ENCODE measurements at regions not wholly inside any gene's neighbourhood (a gene's known extent, or its start where the extent isn't known, plus 50 kb on each side); places are given as distances from the start of the nearest gene placed in this dataset.

DNA sequence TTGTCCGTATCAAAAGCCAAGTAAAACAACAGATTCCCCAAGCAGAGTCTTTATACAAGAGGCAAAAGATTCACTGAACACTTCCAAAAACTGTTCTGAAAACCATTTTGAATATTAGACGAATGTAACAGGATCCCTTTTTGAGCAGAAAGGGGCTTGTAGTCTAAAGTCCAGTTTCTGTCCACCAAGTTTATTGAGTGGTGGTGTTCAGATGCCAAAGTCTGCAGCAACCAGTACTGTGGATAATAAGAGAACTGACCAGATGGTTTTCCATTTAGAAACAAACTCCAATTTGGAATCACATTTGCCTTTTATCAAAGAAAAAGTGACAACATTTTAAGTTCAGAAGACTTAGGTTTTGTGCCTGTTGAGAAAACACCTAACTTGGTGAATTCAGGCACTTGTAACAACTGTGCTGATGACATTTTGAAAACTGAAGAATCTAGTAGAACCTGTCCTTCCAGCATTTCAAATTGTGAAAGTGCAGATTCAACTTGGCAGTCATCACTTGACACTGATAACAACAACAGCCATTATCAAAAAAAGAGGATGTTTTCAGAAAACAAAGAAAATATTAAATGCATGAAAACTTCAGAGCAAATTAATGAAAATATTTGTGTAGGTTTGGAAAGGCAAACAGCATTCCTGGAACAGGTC is 217.1 kb downstream of the CSNK2A3 start:
- no peak for DNase-seq

DNA sequence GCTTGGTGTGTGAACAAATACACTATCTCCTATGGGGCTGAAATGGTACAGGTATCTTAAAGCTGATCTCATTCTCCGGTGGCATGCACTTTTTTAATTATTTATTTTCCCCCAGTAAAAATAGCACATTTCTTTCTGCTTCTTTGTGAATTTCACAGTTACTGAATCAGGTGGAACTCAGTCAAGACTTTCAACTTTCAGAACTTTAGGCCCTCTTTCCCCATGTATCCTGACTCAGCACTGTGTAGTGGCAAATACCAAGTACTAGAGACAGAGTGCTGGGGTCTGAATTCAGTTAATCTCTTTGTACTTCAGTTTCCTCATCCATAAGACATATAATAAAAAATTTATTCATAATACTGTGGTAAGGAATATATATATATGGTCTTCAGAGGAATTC is 223.9 kb downstream of the CSNK2A3 start:
- no peak for DNase-seq

DNA sequence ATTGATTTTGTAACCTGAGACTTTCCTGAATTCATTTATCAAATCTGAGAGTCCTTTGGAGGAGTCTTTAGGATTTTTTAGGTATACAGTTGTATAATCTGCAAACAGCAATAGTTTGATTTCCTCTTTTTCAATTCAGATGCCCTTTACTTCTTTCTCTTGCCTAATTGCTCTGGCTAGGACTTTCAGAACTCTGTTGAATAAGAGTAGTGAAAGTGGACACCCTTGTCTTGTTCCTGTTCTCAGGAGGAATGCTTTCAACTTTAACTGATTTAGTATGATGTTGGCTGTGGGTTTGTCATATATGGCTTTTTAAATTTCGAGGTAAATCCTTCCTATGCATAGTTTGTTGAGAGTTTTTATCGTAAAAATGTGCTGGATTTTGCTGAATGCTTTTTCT is 227.4 kb downstream of the CSNK2A3 start:
- no peak for DNase-seq

DNA sequence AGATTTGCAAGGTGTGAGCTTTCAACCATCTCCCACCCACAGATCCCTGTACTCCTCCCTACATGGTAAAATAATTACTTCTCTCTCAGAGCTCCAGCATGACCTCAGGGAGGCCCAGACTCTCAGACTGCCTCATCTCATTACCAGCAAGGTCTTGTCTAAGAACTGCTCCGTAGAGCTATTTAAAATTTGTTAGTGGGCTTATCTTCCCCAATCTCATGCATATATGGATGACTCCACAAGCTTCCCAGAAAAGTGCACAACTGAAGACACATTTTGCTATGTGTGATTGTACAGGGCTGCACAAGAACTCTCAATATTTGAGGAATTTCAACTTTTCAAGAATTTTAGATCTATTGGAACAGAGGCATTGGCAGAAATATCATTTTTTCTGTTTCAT is 230.3 kb downstream of the CSNK2A3 start:
- DNase-seq: no peak

DNA sequence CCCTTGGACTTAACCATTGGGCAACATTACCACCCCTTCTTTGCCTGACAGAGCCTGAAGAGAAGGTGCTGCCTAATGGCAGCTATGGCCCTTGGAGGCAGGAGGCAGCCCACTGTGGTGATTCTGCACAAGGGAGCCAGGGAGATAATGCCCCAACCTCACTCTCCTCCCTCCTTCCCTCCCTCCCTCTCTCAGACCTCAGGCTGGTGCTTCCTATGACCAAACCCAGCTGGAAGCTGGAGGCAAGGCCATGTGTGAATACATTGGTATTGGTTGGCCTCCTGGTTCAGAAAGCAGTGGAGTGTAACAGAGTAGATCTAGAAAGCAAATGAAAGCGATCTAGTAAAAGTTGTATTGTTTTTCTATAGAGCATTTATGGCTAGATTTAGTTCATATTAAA is 233.1 kb downstream of the CSNK2A3 start:
- no peak for DNase-seq

DNA sequence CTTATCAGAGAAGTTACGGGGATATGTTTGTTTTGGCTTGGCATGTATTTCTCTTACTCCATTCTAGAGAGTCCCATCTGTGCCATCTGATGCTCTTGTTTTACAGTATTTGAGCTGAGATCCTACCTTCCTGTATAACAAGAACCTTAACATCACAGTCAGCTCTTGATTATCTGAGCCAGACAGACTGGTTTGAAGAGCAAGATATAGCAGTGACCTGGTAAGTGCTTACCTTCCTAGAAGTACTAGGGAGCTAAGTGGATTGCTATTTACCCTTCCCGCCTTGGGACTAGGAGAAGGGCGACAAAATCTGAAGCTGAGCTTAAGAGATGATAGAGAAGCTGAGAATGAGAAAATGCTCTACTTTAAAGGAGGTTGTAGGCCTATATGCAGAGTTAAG is 235.3 kb downstream of the CSNK2A3 start:
- no peak for DNase-seq

DNA sequence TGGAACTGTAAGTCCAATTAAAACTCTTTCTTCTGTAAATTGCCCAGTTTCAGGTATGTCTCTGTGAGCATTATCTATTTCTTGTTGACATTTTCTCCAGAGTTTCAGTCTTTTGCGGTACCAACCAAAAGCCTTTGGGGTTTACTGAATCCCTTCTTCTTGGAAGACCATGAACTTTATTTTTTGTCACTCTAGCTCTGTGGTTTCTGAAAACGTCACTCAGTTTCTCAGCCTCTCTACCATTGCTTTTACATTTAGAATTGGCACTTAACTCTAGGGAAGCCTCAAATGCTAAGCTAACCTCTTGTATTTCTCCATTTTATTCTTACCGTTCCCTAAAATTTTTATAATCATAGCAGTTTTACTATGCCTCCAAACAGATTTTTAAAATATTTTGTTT is 237.6 kb downstream of the CSNK2A3 start:
- DNase-seq: no peak

DNA sequence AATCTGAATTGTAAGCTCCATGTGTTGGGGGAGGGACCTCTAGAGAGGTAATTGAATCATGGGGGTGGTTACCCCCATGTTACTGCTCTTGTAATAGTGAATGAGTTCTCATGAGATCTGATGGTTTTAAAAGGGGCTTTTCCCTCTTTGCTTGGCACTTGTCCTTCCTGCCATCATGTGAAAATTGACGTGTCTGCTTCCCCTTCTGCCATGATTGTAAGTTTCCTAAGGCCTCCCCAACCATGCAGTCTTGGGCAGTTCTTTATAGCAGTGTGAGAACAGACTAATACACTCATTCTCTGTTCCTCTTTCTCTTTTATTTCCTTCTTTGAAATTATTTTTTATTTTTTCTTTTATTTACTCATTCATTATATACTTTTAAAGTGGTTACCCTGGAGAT is 239.4 kb downstream of the CSNK2A3 start:
- DNase-seq: no peak

DNA sequence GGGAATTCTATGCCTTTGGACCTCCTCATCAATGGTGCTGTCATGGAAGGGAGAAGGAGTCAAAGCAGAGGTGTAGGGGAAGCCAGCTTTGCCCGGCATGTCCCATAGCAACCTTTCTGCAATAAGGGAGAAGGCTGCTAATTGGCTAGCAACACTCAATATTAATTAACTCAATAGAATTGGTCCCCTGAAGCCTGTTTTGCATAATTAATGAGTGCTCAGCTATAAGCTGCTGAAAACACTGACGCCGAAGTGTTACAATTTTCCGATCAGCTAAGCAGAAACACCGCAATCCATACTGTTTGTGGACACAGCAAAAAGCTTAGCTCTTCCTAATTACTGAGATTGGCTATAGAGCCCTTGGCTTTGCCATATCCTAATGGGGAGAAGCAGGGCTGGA is 245.0 kb downstream of the CSNK2A3 start:
- DNase-seq: no peak

DNA sequence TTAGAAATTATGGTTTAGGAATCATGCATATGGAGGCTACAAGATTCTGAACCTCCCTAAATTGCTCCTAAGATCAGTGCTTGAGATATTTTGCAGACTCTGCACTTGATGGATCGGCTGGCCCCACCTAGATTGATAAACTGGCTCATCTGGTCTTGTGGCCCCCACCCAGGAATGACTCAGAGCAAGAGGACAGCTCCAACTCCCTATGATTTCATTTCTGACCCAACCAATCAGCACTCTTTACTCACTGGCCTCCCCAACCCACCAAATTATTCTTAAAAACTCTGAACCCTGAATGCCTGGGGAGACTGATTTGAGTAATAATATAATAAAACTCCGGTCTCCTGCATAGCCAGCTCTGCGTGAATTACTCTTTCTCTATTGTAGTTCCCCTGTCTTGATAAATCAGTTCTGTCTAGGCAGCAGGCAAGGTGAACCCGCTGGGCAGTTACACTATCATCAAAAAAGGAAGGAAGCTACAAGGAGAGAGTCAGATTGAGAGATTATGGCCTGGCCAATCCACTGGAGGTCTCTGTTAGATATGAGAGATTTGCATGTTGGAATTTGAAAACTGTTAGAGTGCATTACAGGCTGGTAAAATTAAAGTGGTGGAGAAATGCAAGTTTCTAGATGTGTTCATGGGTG is 245.8 kb downstream of the CSNK2A3 start:
- DNase-seq: no peak

DNA sequence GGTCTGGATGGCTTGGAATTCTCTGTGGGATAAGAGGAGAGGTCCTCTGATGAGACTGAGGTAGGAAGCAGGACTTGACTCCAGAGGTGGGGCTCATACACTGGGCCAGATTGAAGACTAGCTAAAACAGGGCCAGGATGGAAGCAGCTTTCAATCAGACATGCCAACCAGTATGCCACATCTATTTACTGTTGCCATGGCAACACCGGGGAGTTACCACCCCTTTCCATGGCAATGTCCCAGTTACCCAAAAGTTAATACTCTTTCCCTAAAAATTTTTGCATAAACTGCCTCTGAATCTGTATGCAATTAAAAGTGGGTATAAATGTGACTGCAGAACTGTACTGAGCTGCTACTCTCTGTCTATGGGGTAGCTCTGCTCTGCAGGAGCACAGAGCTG is 247.5 kb upstream of the ZBED5 start:
- DNase-seq: no peak

DNA sequence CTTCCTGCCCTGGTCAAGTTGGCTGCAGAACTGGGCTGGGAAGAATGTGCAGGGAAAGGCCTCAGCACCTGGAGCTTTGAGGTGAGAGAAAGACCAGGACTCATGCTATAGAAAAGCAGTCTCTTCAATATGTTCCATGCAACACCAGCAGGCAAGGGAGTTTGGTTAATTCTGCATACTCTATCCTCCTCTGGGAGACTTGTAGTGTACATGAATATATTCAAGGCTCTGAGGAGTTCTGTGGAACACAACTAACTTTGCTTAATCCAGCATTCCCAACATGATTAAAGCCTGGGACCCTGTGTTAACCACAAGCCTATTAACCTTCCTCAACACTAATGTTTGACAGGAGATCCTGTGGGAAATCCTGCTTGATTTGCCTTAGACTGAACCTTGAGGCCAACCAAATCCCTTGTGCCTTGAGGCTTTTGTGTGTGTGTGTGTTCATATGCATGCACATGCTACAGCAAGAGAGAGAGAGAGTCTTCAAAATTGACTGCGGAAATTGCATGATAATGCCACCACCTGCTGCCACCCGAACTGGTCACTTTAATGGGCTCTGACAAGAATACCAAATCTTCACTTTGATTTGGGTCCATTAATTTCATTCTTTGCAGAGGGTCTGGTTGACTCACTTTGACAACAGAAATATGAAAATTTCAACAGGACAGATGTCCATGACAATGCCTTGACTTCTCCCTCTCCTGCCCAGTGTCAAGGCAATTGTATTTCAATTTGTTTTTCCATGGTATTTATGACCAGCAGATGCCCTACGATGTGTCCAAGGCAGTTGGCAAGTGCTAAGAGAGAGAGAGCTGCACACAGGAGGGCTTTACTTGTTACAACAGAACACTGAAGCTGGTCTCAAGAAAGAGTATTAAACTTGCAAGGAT is 238.2 kb upstream of the ZBED5 start:
- DNase-seq: no peak

DNA sequence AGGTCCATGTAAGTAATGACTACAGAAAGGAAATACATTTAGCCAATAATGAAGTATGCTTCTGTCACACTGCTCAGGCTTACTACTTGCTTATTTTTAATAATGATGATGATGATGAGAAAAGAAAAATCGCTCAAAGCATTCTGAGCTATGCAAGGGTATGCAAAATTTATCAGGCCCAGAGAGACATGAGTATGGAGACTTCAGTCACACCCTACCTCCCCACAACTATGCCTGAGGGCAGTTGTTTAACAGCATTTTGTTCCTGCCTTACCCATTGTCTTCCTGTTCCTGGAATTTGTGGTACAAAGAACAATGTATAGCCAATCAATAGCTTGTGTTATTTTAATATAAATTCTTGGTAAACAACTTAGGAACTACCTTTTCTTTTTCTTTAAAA is 232.6 kb upstream of the ZBED5 start:
- DNase-seq: no peak

DNA sequence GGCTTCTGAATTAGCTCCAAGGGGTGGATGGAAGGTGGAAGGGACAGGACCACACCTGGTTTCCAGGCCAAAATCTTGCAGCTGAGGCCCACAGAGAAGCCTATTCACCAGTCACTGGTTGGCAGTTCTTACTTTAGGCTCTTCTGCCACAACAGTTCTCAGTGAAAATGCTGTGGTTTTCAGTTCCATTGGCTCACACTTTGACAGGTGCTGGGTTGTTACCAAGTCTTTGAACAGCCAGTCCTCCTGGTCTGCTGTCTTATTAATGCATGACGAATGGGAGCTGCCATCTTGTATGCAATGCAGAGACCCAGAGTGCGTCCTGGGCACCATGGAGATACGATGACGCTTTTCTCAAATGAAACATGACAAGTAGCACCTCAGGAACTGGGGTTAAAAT is 232.0 kb upstream of the ZBED5 start:
- no peak for DNase-seq

DNA sequence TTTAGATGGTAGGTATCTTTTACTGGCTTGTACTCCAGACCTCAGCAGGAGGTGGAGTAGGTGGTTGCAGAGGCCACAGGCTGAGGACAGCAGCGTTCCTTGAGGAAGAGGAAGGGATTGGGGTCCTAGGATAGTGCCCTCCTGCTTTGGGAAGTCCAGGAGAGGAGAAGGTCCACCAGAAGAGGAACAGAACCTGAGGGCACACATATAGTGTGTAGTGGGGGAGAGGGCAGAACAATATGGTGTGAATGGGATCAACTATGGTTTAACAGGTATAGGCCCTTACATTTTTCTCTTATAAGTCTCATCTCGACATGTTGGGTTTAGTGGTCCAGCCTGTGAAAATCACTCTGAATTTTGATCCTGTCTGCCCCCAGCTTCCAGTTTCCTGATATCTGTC is 229.1 kb upstream of the ZBED5 start:
- no peak for DNase-seq

DNA sequence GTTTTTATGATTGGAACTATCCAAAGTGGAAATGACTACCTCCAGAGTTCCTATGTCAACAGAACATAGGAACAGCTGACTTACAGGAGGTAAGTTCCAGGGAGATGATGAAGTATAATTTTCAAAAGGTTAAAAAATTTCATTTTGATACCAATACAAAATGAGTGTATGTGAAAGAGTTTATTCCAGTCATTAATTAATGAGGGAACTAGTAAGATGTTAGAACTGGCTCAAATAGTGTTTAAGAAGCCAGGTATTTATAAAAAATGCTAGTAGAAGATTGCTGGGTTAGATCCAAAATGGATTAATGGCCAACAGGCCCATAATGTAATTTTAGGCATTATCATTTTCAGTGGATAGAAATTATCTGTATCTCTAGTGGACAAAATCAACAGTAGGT is 227.7 kb upstream of the ZBED5 start:
- DNase-seq: no peak

DNA sequence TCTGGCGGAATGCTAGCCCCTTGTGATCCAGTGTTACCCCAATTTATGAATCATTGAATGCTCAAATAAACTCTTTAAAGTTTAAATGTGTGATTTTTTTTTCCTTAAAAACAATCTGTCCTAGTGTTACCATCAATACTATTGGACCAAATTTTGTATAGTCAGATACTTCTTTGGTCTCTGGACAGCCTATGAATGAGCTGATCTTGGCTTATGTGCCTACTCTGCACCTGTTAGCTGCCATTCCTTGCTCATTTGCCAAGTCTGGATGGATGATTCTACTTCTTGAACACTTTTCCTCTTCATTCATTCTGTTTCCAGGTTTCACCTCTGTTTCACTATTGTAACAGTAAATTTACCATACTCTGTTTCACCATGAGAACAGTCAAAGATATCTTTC is 226.5 kb upstream of the ZBED5 start:
- DNase-seq: no peak

DNA sequence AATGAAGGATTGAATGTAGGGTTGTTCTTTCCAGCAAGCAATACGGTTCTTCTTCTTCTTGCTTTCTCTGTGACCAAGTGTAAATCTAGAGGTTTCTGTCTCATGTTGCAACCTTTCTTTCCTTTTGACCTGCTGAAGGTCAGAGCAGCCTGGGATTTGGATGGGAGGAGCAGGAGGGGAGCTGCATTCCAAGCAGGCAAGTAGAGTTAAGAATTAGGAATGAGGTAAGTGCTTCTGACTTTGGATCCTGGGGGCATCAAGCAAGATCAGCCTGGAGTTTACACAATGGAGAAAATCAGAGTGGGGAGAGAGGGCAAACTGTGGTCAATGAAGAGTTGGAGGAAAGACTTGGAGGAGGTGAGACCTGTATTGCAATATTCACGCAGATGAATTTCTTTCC is 225.6 kb upstream of the ZBED5 start:
- no peak for DNase-seq

DNA sequence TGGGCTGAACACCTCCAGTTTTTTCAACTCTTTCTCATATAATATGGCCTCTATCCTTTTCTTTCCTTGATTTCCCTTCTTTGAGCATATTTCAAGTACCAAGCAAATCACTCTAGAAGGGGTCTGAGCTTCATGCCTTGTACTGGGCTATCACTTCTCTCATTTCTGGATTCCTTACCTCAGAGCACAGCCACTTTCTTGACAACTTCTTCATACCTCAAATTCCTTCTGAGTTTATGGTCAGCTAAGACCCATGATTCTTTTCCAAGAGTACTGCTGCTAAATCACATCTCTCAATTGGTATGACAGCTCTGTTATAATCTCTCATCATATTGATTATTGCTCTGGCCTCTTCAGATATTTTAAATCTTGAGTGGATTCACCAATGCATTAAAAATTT is 224.8 kb upstream of the ZBED5 start:
- DNase-seq: no peak

DNA sequence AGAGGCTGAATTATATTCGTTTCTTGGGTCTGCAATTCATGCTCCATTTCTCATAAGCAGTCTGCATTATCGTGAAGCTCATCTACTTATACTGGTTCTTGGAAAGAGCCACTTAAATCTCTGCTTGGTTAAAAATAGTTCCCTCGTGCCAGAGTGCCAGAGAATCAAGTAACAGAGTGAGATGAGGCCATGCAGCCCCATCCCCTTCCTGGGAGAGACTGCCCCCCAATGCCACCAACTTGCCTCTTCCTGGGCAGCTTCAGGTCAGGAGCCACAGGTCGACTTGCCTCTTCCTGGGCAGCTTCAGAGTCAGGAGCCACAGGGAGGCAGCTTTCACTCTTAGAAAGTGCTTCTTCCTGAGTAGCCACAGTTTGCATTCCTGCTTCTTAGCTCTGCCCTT is 223.9 kb upstream of the ZBED5 start:
- DNase-seq: no peak

DNA sequence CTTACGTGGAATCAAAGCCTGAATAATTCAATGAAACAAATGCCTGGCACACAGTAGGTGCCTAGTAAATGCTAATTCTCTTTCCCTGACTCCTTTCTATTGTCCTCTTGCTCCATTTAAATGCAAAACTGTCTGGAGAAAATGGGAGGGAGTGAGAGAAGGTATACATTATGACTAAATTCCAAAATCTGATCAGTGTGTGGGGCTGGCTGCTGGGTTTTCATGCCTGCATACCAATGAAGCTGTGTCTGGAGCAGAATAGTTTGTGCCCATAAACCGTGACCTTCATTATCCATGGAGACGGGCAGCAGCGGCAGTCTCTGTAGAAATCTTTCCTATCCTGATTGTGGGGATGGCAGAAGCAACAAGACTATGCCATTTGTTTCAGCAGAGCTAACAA is 223.4 kb upstream of the ZBED5 start:
- no peak for DNase-seq

DNA sequence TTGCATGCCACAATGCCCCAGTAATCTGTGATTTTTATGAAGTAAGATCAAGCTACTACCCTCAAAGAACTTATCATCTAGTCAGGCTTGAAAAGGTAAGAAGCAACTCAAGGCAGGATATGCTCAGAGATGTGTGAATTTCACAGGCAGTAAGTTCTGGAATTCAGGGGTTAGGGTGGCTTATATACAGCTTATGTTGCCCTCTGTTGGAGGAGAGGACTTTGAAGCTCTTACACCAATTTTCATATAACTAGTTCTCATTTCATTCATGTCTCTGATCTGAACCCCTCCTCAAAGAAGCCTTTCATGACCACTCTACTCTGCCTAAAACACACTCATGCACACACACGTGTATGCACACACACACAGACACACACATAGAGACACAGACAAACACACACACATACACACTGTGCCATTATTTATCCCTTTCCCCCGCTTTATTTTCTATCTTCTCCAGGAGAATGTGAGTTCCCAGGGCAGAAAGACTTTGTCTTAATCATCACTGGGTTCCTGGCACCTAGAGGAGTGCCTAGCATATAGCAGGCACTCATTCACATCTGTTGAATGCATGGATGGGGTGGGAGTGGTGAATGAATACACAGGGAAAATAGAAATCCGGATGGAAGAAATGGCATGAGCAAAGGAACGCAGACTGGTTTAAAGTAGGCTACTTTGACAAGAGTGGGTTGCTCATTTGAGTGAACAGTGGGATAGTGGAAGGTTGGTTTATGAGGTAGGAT is 220.7 kb upstream of the ZBED5 start:
- no peak for DNase-seq

DNA sequence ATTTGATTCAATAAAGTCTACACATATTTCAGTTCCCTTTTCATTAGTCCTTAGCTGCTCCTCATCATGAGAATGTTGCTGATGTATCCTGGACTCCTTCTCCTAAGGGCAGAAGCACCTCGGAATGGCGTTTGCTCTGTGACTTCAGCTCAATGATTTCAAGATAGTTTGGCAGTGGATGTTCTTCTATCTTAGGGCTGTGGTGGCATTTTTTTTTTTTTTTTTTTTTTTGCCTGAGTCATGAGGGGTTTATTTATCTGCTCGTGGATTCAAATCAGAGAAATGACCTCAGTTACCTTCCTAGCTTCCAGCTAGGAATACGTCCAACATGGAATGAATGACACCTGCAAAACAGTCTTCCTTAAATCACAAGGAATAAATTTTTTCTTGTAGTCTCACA is 220.0 kb upstream of the ZBED5 start:
- no peak for DNase-seq

DNA sequence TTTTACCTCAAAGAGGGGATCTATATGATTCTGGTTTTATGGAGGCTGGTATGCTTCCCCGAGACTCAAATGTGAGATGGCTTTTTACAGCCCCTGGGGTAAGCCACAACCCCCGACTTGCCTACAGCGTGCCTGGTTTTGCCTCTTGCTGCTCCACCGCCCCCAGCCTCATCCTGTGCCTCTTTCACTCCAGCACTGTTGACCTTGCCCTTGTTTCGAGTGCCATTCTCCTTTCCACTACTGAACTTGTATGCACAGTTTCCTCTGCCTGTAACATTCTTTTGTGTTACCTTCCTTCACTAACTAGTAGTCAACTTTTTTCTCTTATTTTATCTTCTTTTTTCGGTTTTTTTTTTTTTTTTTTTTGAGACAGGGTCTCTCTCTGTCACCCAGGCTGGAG is 219.0 kb upstream of the ZBED5 start:
- DNase-seq: no peak

Data from CD4-positive, alpha-beta T cell treated with Interleukin-17A for 1 hour (primary cell).